AG04450 (cell line): ENCODE measurements at regions not wholly inside any gene's neighbourhood (a gene's known extent, or its start where the extent isn't known, plus 50 kb on each side); places are given as distances from the start of the nearest gene placed in this dataset.
"Not testable (repeated sequence)": the region's sequence is repeated elsewhere in the genome, so short reads cannot be mapped to it uniquely, and the experiment has no call there.

ENCODE experiments used
- CTCF ChIA-PET: fragments of 300-600, 350-600 bp; formaldehyde crosslinking; extraction: SDS; loops from one replicate; lab custom pipeline; 2022; ENCODE audit warnings: antibody characterized with exemption, inconsistent platforms; lab: Charles Lee
- POLR2A ChIA-PET: fragments of 350-600 bp; formaldehyde crosslinking; extraction: SDS; loops from one replicate; lab custom pipeline; 2021; ENCODE audit warnings: antibody characterized with exemption, inconsistent platforms; lab: Yijun Ruan, JAX
- DNase-seq: peaks from one replicate; pipeline ENCODE4 v3.0.0-alpha.2; 2011; ENCODE audit warnings: low read depth, low spot score
- H3K27ac ChIP-seq: one replicate; pipeline ENCODE4 v1.5.1; 2012; ENCODE audit warnings: low read depth, low read length, control low read depth
- H3K27me3 ChIP-seq: one replicate; pipeline ENCODE4 v1.6.0; 2012; ENCODE audit warnings: low read length; ENCODE audit not compliant: control insufficient read depth, insufficient read depth
- H3K4me3 ChIP-seq: 2 replicates; pipeline ENCODE4 v1.5.1; 2011; ENCODE audit warnings: mild to moderate bottlenecking, low read depth, low read length, control low read depth
- H3K9me3 ChIP-seq: 2 replicates; pipeline ENCODE4 v1.5.1; 2012; ENCODE audit warnings: low read length; ENCODE audit not compliant: control insufficient read depth, insufficient read depth
- CTCF ChIP-seq: IDR thresholded peaks from 2 replicates; pipeline ENCODE4 v1.5.1; 2011; ENCODE audit warnings: low read depth, low read length, control low read depth, inconsistent platforms

- Histone ChIP-seq H3K27ac (no peak overlapping the region), H3K27me3 (no peaks in the 10 kb centered on the region), H3K4me3 (no peak overlapping the region), H3K9me3 (no peaks in the 10 kb centered on the region; the same call in 1 of the 2 replicates)
- POLR2A ChIA-PET = no interaction called here
- no peak for TF ChIP-seq CTCF
- CTCF ChIA-PET = interaction anchor here (1.0 to 2.0 kb wide), 4 partner anchors 18 to 1716 kb away, joined by 3 to 9 read pairs (median 3); no protein-coding TSS in a partner anchor
- DNase-seq = no peak
Measured at GRCh38 chr20:41733151-41733550, 115.0 kb upstream of the CHD6 start.

- POLR2A ChIA-PET, H3K27ac ChIP-seq, H3K27me3 ChIP-seq, H3K9me3 ChIP-seq, H3K4me3 ChIP-seq, DNase-seq: not testable (repeated sequence)
- CTCF ChIA-PET = interaction anchor here (1.5 kb wide), 1 partner anchor 34 kb away, joined by 3 read pairs; no protein-coding TSS in a partner anchor
Measured at GRCh38 chr20:41731198-41731597, 113.0 kb upstream of the CHD6 start.

DNA sequence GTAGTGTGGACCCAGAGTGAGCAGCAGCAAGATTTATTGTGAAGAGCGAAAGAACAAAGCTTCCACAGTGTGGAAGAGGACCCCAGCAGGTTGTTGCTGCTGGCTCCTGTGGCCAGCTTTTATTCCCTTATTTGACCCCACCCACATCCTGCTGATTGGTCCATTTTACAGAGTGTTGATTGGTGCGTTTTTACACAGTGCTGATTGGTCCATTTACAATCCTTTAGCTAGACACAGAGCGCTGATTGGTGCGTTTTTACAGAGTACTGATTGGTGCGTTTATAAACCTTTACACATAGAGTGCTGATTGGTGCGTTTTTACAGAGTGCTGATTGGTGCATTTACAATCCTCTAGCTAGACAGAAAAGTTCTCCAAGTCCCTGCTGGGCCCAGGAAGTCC is 109.5 kb upstream of the CHD6 start:
- H3K27ac ChIP-seq, POLR2A ChIA-PET, H3K9me3 ChIP-seq, CTCF ChIA-PET, DNase-seq, H3K27me3 ChIP-seq, H3K4me3 ChIP-seq: not testable (repeated sequence)

- CTCF ChIA-PET = interaction anchor here (0.6 to 1.7 kb wide), 3 partner anchors 8 to 1683 kb away, joined by 3 to 8 read pairs (median 4); no protein-coding TSS in a partner anchor
- DNase-seq = no peak
- Histone ChIP-seq H3K27me3 (no peaks in the 10 kb centered on the region), H3K27ac (no peak overlapping the region), H3K4me3 (no peak overlapping the region), H3K9me3 (no peaks in the 10 kb centered on the region)
- no peak for TF ChIP-seq CTCF
- POLR2A ChIA-PET = no interaction called here
Measured at GRCh38 chr20:41726727-41727126, 108.5 kb upstream of the CHD6 start.

GRCh38 chr20:41719151-41719550 is 101.0 kb upstream of the CHD6 start:
- POLR2A ChIA-PET = no interaction called here
- CTCF ChIA-PET = interaction anchor here (1.0 kb wide), 1 partner anchor 21 kb away, joined by 3 read pairs; no protein-coding TSS in a partner anchor

More at GRCh38 chr20:41719151-41719550, 101.0 kb upstream of the CHD6 start:
- Histone ChIP-seq H3K9me3 (no peaks in the 10 kb centered on the region), H3K4me3 (no peak overlapping the region), H3K27me3 (no peaks in the 10 kb centered on the region), H3K27ac (no peak overlapping the region)
- no peak for TF ChIP-seq CTCF
- DNase-seq = no peak
